HG03108 (cell line): ENCODE measurements at regions not wholly inside any gene's neighbourhood (a gene's known extent, or its start where the extent isn't known, plus 50 kb on each side); places are given as distances from the start of the nearest gene placed in this dataset.
"Not testable (repeated sequence)": the region's sequence is repeated elsewhere in the genome, so short reads cannot be mapped to it uniquely, and the experiment has no call there.

Experiments used
- ATAC-seq: cut with Tn5 transposase; IDR thresholded peaks from one replicate; pipeline ENCODE4 v1.9.1; 2021; ENCODE audit warnings: moderate library complexity; ENCODE audit not compliant: unreplicated experiment

- no peak for ATAC-seq
These were observed 307.6 kb downstream of the ALDH8A1 start for GRCh38 chr6:134642279-134642678.

GRCh38 chr6:134640975-134641429, 308.9 kb downstream of the ALDH8A1 start:
- ATAC-seq = peak; percentile 67

GRCh38 chr6:134640229-134640628, 309.7 kb downstream of the ALDH8A1 start:
- no peak for ATAC-seq

GRCh38 chr6:134637847-134638437, 312.0 kb downstream of the ALDH8A1 start:
- no peak for ATAC-seq

- no peak for ATAC-seq
These were observed 312.6 kb downstream of the ALDH8A1 start for GRCh38 chr6:134637282-134637681.

- no peak for ATAC-seq
These were observed 313.6 kb downstream of the ALDH8A1 start for GRCh38 chr6:134636186-134636799.

- ATAC-seq = no peak
These were observed 314.9 kb downstream of the ALDH8A1 start for GRCh38 chr6:134634966-134635365.

- no peak for ATAC-seq
These were observed 315.4 kb downstream of the ALDH8A1 start for GRCh38 chr6:134634466-134634865.

GRCh38 chr6:134632982-134633940, 315.3 kb upstream of the SGK1 start:
- not testable (repeated sequence) for ATAC-seq

GRCh38 chr6:134632024-134632423, 314.1 kb upstream of the SGK1 start:
- ATAC-seq = no peak

- ATAC-seq = no peak
These were observed 313.5 kb upstream of the SGK1 start for GRCh38 chr6:134631398-134631924.

- no peak for ATAC-seq
These were observed 312.7 kb upstream of the SGK1 start for GRCh38 chr6:134630508-134631121.

GRCh38 chr6:134628154-134628553, 310.2 kb upstream of the SGK1 start:
- no peak for ATAC-seq

GRCh38 chr6:134627707-134628106, 309.8 kb upstream of the SGK1 start:
- ATAC-seq = no peak

- ATAC-seq = no peak
These were observed 308.7 kb upstream of the SGK1 start for GRCh38 chr6:134626589-134626988.

- ATAC-seq = no peak
These were observed 308.2 kb upstream of the SGK1 start for GRCh38 chr6:134626086-134626485.

- ATAC-seq = no peak
These were observed 306.9 kb upstream of the SGK1 start for GRCh38 chr6:134624781-134625180.

- no peak for ATAC-seq
These were observed 305.5 kb upstream of the SGK1 start for GRCh38 chr6:134623401-134623800.

- no peak for ATAC-seq
These were observed 304.7 kb upstream of the SGK1 start for GRCh38 chr6:134622382-134623173.

- no peak for ATAC-seq
These were observed 303.9 kb upstream of the SGK1 start for GRCh38 chr6:134621858-134622257.
